ENCODE measurements at regions not wholly inside any gene's neighbourhood (a gene's known extent, or its start where the extent isn't known, plus 50 kb on each side); places are given as distances from the start of the nearest gene placed in this dataset.

DNA sequence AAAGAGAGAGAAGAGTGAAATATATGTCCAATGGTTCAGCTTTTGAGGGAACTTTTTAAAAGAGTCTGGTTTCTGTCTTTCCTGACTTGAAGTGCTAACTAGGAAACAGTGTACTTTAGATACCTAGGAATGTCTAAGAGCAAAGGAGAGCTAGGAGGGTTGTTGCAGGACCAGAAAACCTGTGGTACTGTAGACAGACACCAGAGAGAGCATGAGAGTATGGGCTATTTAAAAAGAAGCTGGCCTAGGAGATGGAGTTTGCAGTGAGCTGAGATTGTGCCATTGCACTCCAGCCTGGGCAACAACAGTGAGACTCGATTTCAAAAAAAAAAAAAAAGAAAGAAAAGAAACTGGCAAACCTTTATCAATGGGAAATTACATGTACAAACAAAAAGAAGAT, 223.9 kb downstream of the FAT4 start:
- TF ChIP-seq TRIM22 (IDR thresholded peaks at IDR 0.05) (no peak), ZFX (CRISPR knock-in tag; IDR thresholded peaks at IDR 0.05; ENCODE audit: low read depth) (no peak), HNRNPH1 (optimal IDR thresholded peaks at IDR 0.05; ENCODE audit: low read depth, low read length) (no peak)
